Parathyroid adenoma (tissue), 2 donors: ENCODE measurements at regions not wholly inside any gene's neighbourhood (a gene's known extent, or its start where the extent isn't known, plus 50 kb on each side); places are given as distances from the start of the nearest gene placed in this dataset.

Source experiments
- H2AFZ ChIP-seq: fragments of 300-600 bp; sonication (generic); one replicate; pipeline ENCODE4 v1.7.0; 2017; ENCODE audit warnings: antibody characterized with exemption, mild to moderate bottlenecking
- H3K27ac ChIP-seq: fragments of 300-600 bp; sonication (generic); one replicate; pipeline ENCODE4 v1.7.0; 2017
- H3K27me3 ChIP-seq: fragments of 300-600 bp; sonication (generic); one replicate; pipeline ENCODE4 v1.7.0; 2017; ENCODE audit warnings: low read length; ENCODE audit not compliant: control insufficient read depth, insufficient read depth
- H3K36me3 ChIP-seq: fragments of 300-600 bp; sonication (generic); one replicate; pipeline ENCODE4 v1.7.0; 2017; ENCODE audit warnings: low read length; ENCODE audit not compliant: control insufficient read depth, insufficient read depth
- H3K4me1 ChIP-seq: fragments of 300-600 bp; sonication (generic); one replicate; pipeline ENCODE4 v1.7.0; 2017; ENCODE audit warnings: control low read depth
- H3K4me2 ChIP-seq: fragments of 300-600 bp; sonication (generic); one replicate; pipeline ENCODE4 v1.7.0; 2017; ENCODE audit warnings: low read length
- H3K4me3 ChIP-seq: fragments of 300-600 bp; sonication (generic); one replicate; pipeline ENCODE4 v1.7.0; 2017; ENCODE audit warnings: low read depth, low read length
- H3K79me2 ChIP-seq: fragments of 300-600 bp; sonication (generic); one replicate; pipeline ENCODE4 v1.7.0; 2017; ENCODE audit warnings: control low read depth
- H3K9ac ChIP-seq: fragments of 300-600 bp; sonication (generic); one replicate; pipeline ENCODE4 v1.7.0; 2017; ENCODE audit warnings: mild to moderate bottlenecking
- H3K9me3 ChIP-seq: fragments of 300-600 bp; sonication (generic); one replicate; pipeline ENCODE4 v1.7.0; 2017; ENCODE audit warnings: low read length; ENCODE audit not compliant: control insufficient read depth
- CTCF ChIP-seq: fragments of 300-600 bp; sonication (generic); IDR thresholded peaks from one replicate; pipeline ENCODE4 v1.7.0; 2017; ENCODE audit warnings: antibody characterized with exemption, mild to moderate bottlenecking
- donor health status: primary hyperparathyroidism.

- Histone ChIP-seq H3K36me3 (no peaks in the 10 kb centered on the region), H3K4me3 (no peak overlapping the region), H3K4me1 (no peaks in the 10 kb centered on the region), H2AFZ (no peak overlapping the region), H3K79me2 (no peaks in the 10 kb centered on the region), H3K27me3 (no peaks in the 10 kb centered on the region), H3K9ac (no peak overlapping the region), H3K9me3 (no peaks in the 10 kb centered on the region), H3K27ac (no peak overlapping the region), H3K4me2 (no peak overlapping the region)
- TF ChIP-seq CTCF = no peak
These were observed 758.4 kb downstream of the FLRT2 start for GRCh38 chr14:86288336-86288735.

GRCh38 chr14:86279405-86279804, 749.5 kb downstream of the FLRT2 start:
- H3K79me2 ChIP-seq = no peaks in the 10 kb centered on the region
- no peaks in the 10 kb centered on the region for H3K9me3 ChIP-seq
- H3K9ac ChIP-seq = no peak overlapping the region
- no peak overlapping the region for H3K4me2 ChIP-seq
- H3K4me1 ChIP-seq = no peaks in the 10 kb centered on the region
- no peak overlapping the region for H3K4me3 ChIP-seq
- TF ChIP-seq CTCF = no peak
- no peaks in the 10 kb centered on the region for H3K27me3 ChIP-seq
- no peak overlapping the region for H2AFZ ChIP-seq
- no peaks in the 10 kb centered on the region for H3K36me3 ChIP-seq
- H3K27ac ChIP-seq = no peak overlapping the region

GRCh38 chr14:86257973-86258372, 728.0 kb downstream of the FLRT2 start:
- no peaks in the 10 kb centered on the region for H3K36me3 ChIP-seq
- no peak overlapping the region for H2AFZ ChIP-seq
- H3K4me3 ChIP-seq = no peak overlapping the region
- no peak overlapping the region for H3K27ac ChIP-seq
- no peak overlapping the region for H3K9ac ChIP-seq
- H3K79me2 ChIP-seq = no peaks in the 10 kb centered on the region
- TF ChIP-seq CTCF = no peak
- no peak overlapping the region for H3K4me2 ChIP-seq
- no peaks in the 10 kb centered on the region for H3K27me3 ChIP-seq
- no peaks in the 10 kb centered on the region for H3K4me1 ChIP-seq
- no peaks in the 10 kb centered on the region for H3K9me3 ChIP-seq

GRCh38 chr14:86243158-86243557, 713.2 kb downstream of the FLRT2 start:
- Histone ChIP-seq H3K4me2 (no peak overlapping the region), H3K9ac (no peak overlapping the region), H3K4me1 (no peaks in the 10 kb centered on the region), H3K27me3 (no peaks in the 10 kb centered on the region), H3K36me3 (no peaks in the 10 kb centered on the region), H3K79me2 (no peaks in the 10 kb centered on the region), H3K27ac (no peak overlapping the region), H2AFZ (no peak overlapping the region), H3K4me3 (no peak overlapping the region), H3K9me3 (no peaks in the 10 kb centered on the region)
- TF ChIP-seq CTCF = no peak

- H3K9ac ChIP-seq = no peak overlapping the region
- no peaks in the 10 kb centered on the region for H3K36me3 ChIP-seq
- TF ChIP-seq CTCF = no peak
- H3K9me3 ChIP-seq = no peaks in the 10 kb centered on the region
- no peak overlapping the region for H2AFZ ChIP-seq
- no peaks in the 10 kb centered on the region for H3K4me1 ChIP-seq
- H3K4me3 ChIP-seq = no peak overlapping the region
- H3K79me2 ChIP-seq = no peaks in the 10 kb centered on the region
- no peaks in the 10 kb centered on the region for H3K27me3 ChIP-seq
- H3K27ac ChIP-seq = no peak overlapping the region
- no peak overlapping the region for H3K4me2 ChIP-seq
These were observed 707.8 kb downstream of the FLRT2 start for GRCh38 chr14:86237733-86238132.
